DND-41 (cell line): ENCODE measurements at regions not wholly inside any gene's neighbourhood (a gene's known extent, or its start where the extent isn't known, plus 50 kb on each side); places are given as distances from the start of the nearest gene placed in this dataset.
"Not testable (repeated sequence)": the region's sequence is repeated elsewhere in the genome, so short reads cannot be mapped to it uniquely, and the experiment has no call there.

Source experiments
- ATAC-seq: fragments of 200-7000 bp; cut with Tn5 transposase; 3 replicates; pipeline ENCODE4 v1.9.1; 2021; ENCODE audit warnings: low read depth; ENCODE audit not compliant: insufficient read depth
- DNase-seq: peaks from one replicate; pipeline ENCODE4 v3.0.0-alpha.2; 2020
- H2AFZ ChIP-seq: 2 replicates; pipeline ENCODE4 v1.6.0; 2012; ENCODE audit warnings: low read depth, low read length
- H3K27ac ChIP-seq: 2 replicates; pipeline ENCODE4 v1.5.1; 2012; ENCODE audit warnings: low read length, inconsistent platforms
- H3K27me3 ChIP-seq: fragments of 200-600 bp; sonication (generic); 2 replicates; pipeline ENCODE4 v1.6.0; 2012; ENCODE audit warnings: low read length, mild to moderate bottlenecking, inconsistent platforms; ENCODE audit not compliant: insufficient read depth, poor library complexity
- H3K36me3 ChIP-seq: 2 replicates; pipeline ENCODE4 v1.5.1; 2012; ENCODE audit warnings: low read length, inconsistent platforms; ENCODE audit not compliant: insufficient read depth
- H3K4me1 ChIP-seq: 2 replicates; pipeline ENCODE4 v1.5.1; 2012; ENCODE audit warnings: mild to moderate bottlenecking, low read length; ENCODE audit not compliant: insufficient read depth
- H3K4me2 ChIP-seq: 2 replicates; pipeline ENCODE4 v1.6.0; 2012; ENCODE audit warnings: mild to moderate bottlenecking, moderate library complexity, low read length, inconsistent platforms; ENCODE audit not compliant: insufficient read depth
- H3K4me3 ChIP-seq, 2 experiments: fragments of 200-600 bp in 1 of 2; shearing (Covaris generic) in 1 of 2; 2 replicates each; pipeline ENCODE4 v1.5.1; 2012 to 2016; ENCODE audit warnings: inconsistent platforms in 2 of 2, low read length in 2 of 2, mild to moderate bottlenecking in 2 of 2, low read depth in 1 of 2, moderate library complexity in 1 of 2
- H3K79me2 ChIP-seq: 2 replicates; pipeline ENCODE4 v1.6.0; 2012; ENCODE audit warnings: low read length, inconsistent platforms; ENCODE audit not compliant: insufficient read depth
- H3K9ac ChIP-seq: 2 replicates; pipeline ENCODE4 v1.6.0; 2012; ENCODE audit warnings: low read depth, mild to moderate bottlenecking, inconsistent platforms, low read length, moderate library complexity
- H3K9me3 ChIP-seq: 2 replicates; pipeline ENCODE4 v1.5.1; 2012; ENCODE audit warnings: low read length, moderate library complexity, mild to moderate bottlenecking, inconsistent platforms; ENCODE audit not compliant: insufficient read depth, severe bottlenecking
- H4K20me1 ChIP-seq: 2 replicates; pipeline ENCODE4 v1.6.0; 2012; ENCODE audit warnings: low read length; ENCODE audit not compliant: insufficient read depth
- EZH2 ChIP-seq: IDR thresholded peaks from 3 replicates; pipeline ENCODE4 v1.6.1; 2012; ENCODE audit warnings: borderline replicate concordance, low read depth, mild to moderate bottlenecking, moderate library complexity, low read length, inconsistent platforms; ENCODE audit not compliant: severe bottlenecking
- TF ChIP-seq, protein P1 (sequence below): IDR thresholded peaks from 2 replicates; pipeline ENCODE4 v1.5.1; 2012; ENCODE audit warnings: borderline replicate concordance, low read length, moderate library complexity, mild to moderate bottlenecking; ENCODE audit not compliant: poor library complexity, severe bottlenecking; ENCODE audit errors: extremely low read depth

DNA sequence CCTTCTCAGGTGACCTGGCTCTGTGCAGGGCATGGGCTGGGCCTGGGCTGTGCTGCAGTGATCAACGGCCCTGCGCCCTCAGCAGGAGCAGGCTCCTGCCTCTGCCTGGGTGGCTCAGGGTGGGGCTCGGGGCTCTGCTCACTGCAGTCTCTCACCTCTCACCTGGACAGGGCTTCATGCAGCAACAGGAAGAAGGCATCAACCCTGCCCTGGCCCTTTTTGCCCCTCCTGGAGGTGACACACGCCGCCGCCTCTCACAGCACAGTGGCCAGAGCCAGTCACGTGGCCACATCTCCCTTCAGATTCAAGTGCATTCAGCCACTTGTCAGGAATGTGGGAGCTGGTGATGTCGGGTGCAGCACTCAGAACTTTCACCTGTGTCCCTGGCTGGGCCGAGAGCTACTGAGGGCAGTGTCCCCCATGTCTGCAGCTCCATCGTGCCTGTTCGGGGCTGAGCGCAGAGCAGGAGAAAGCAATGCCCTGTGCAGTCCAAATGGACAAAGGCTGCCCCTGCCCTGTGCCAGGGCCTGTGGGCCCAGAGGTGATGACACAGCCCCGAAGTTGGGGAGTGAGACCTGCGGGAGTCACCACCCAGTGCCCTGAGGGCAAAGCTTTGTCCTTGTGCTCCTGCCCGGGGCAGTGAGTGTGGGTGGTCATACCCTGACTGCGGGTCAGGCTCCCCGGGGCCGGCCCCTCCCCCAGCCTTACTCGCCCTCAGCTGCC is 314.0 kb downstream of the PTPRU start:
- Histone ChIP-seq H3K27ac (no peak overlapping the region), H3K36me3 (no peaks in the 10 kb centered on the region), H2AFZ (no peak overlapping the region), H3K4me1 (no peaks in the 10 kb centered on the region), H4K20me1 (no peaks in the 10 kb centered on the region), H3K4me2 (no peak overlapping the region), H3K4me3 (no peak overlapping the region), H3K79me2 (no peaks in the 10 kb centered on the region), H3K9ac (no peak overlapping the region), H3K27me3 (no peaks in the 10 kb centered on the region), H3K9me3 (peaks cover 6% of the 10 kb centered on the region)
- DNase-seq (no peak), ATAC-seq (no peak)
- TF ChIP-seq, protein P1, sequence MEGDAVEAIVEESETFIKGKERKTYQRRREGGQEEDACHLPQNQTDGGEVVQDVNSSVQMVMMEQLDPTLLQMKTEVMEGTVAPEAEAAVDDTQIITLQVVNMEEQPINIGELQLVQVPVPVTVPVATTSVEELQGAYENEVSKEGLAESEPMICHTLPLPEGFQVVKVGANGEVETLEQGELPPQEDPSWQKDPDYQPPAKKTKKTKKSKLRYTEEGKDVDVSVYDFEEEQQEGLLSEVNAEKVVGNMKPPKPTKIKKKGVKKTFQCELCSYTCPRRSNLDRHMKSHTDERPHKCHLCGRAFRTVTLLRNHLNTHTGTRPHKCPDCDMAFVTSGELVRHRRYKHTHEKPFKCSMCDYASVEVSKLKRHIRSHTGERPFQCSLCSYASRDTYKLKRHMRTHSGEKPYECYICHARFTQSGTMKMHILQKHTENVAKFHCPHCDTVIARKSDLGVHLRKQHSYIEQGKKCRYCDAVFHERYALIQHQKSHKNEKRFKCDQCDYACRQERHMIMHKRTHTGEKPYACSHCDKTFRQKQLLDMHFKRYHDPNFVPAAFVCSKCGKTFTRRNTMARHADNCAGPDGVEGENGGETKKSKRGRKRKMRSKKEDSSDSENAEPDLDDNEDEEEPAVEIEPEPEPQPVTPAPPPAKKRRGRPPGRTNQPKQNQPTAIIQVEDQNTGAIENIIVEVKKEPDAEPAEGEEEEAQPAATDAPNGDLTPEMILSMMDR: no peak
- TF ChIP-seq EZH2: no peak

DNA sequence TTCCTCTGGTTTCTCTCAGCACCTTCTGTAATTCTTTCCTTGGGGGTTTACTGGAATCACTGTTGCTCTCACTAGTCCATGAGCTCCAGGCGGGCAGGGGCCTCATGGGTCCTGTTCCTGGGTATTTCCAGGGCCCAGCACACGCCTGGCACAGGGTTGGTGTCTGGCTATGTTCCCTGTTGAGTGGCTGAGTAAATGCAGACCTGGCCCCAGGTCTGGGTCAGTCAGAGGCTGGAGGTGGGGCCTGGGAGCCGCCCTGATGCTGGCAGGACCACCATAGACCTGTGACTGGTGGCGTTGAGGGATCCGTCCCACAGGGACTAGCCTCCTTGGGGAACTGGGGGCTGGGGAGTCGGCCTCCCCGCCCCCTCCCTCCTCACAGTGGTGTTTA is 313.4 kb downstream of the PTPRU start:
- not testable (repeated sequence) for H3K27ac ChIP-seq, H4K20me1 ChIP-seq, DNase-seq, H2AFZ ChIP-seq, H3K9me3 ChIP-seq, ATAC-seq, H3K9ac ChIP-seq, H3K27me3 ChIP-seq, H3K36me3 ChIP-seq, H3K4me3 ChIP-seq, H3K4me1 ChIP-seq, H3K4me2 ChIP-seq, H3K79me2 ChIP-seq

DNA sequence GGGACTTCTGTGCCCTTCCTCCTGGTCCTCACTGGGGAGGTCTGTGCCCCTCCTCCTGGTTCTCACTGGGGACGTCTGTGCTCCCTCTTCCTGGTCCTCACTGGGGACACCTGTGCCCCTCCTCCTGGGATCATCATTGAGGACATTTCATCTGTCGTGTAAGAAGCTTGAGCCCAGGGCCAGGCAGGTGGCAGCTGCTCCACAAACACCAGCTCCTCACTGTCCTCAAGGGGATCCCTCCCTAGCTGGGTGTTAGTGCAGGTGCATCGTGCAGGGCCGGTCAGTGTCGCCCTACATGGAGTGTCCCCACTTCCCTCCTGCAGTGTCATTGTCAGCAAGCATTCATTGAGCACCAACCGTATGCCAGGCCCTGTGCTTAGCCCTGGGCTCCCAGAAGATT is 312.7 kb downstream of the PTPRU start:
- no peak for TF ChIP-seq EZH2
- TF ChIP-seq, protein P1: no peak
- H3K27me3 ChIP-seq: no peaks in the 10 kb centered on the region
- no peaks in the 10 kb centered on the region for H3K36me3 ChIP-seq
- ATAC-seq: no peak
- no peak overlapping the region for H3K4me3 ChIP-seq
- H3K4me1 ChIP-seq: no peaks in the 10 kb centered on the region
- no peak overlapping the region for H3K4me2 ChIP-seq
- H4K20me1 ChIP-seq: no peaks in the 10 kb centered on the region
- H3K79me2 ChIP-seq: no peaks in the 10 kb centered on the region
- H3K27ac ChIP-seq: no peak overlapping the region
- peaks cover 3% of the 10 kb centered on the region for H3K9me3 ChIP-seq
- H2AFZ ChIP-seq: no peak overlapping the region
- no peak overlapping the region for H3K9ac ChIP-seq
- no peak for DNase-seq

DNA sequence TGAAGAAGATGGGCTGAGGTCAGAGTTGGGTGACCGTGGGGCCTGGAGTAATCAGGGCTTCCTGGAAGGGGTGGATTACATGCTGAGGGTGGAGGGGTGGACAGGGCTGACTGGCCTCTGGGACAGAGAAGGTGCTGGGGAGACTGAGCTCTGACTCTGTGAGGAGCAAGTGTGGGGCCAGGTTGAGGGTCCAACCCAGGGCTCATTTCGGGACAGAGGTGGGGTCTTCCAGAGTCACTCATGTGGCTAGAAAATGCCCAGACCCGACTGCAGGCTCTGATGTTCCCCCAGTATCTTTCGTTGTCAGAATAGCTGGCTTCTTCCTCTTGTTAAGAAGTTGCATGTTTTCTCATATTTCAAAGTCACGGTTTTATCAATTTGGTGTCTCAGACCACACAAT is 311.8 kb downstream of the PTPRU start:
- no peak overlapping the region for H3K27ac ChIP-seq
- no peaks in the 10 kb centered on the region for H3K36me3 ChIP-seq
- no peak overlapping the region for H3K9ac ChIP-seq
- TF ChIP-seq EZH2: no peak
- TF ChIP-seq, protein P1: no peak
- no peak overlapping the region for H2AFZ ChIP-seq
- H3K4me3 ChIP-seq: no peak overlapping the region
- DNase-seq (no peak), ATAC-seq (no peak)
- H3K27me3 ChIP-seq: no peaks in the 10 kb centered on the region
- H3K4me1 ChIP-seq: no peaks in the 10 kb centered on the region
- H4K20me1 ChIP-seq: no peaks in the 10 kb centered on the region
- no peaks in the 10 kb centered on the region for H3K9me3 ChIP-seq
- H3K4me2 ChIP-seq: no peak overlapping the region
- no peaks in the 10 kb centered on the region for H3K79me2 ChIP-seq
